Caco-2 (cell line): ENCODE measurements at regions not wholly inside any gene's neighbourhood (a gene's known extent, or its start where the extent isn't known, plus 50 kb on each side); places are given as distances from the start of the nearest gene placed in this dataset.

ENCODE experiments used
- BruUV-seq: library from RNA; stranded (reverse); fragments of 400-500 nt; replicated peaks from 2 replicates; lab custom pipeline; 2021; lab: Mats Ljungman, UMichigan
- CTCF ChIA-PET: fragments of 300-600 bp; sonication (Branson Sonifier 250); formaldehyde crosslinking; loops from one replicate; lab custom pipeline; 2022; ENCODE audit warnings: antibody characterized with exemption; lab: Charles Lee
- POLR2A ChIA-PET: fragments of 300-600 bp; sonication (Branson Sonifier 250); formaldehyde crosslinking; loops from one replicate; lab custom pipeline; 2022; ENCODE audit warnings: antibody characterized with exemption; lab: Charles Lee
- DNase-seq, 2 experiments: peaks; one replicate each; pipeline versions ENCODE4 v3.0.0 to v3.0.0-alpha.2; 2020 to 2022
- H3K27me3 ChIP-seq: replicated peaks from 2 replicates; pipeline ENCODE4 v1.6.0; 2011; ENCODE audit warnings: low read length; ENCODE audit not compliant: control insufficient read depth, insufficient read depth
- H3K36me3 ChIP-seq: 2 replicates; pipeline ENCODE4 v1.5.1; 2011; ENCODE audit warnings: low read length; ENCODE audit not compliant: control insufficient read depth, insufficient read depth
- H3K4me1 ChIP-seq: fragments of 250-450 bp; sonication (Bioruptor Pico); 2 replicates; pipeline ENCODE4 v1.5.1; 2020; ENCODE audit warnings: mild to moderate bottlenecking
- H3K4me3 ChIP-seq: 2 replicates; pipeline ENCODE4 v1.5.1; 2011; ENCODE audit warnings: low read depth, mild to moderate bottlenecking, control low read depth, low read length
- H3K9me3 ChIP-seq: fragments of 250-450 bp; sonication (Bioruptor Pico); 2 replicates; pipeline ENCODE4 v1.5.1; 2020; ENCODE audit warnings: mild to moderate bottlenecking, moderate library complexity
- H3K27ac Mint-ChIP-seq: one replicate; pipeline ENCODE4 v1.8.0; 2022; ENCODE audit warnings: mixed read lengths; ENCODE audit not compliant: unreplicated experiment
- H3K27me3 Mint-ChIP-seq: one replicate; pipeline ENCODE4 v1.8.0; 2022; ENCODE audit warnings: mixed read lengths; ENCODE audit not compliant: insufficient read depth, unreplicated experiment
- H3K36me3 Mint-ChIP-seq: one replicate; pipeline ENCODE4 v1.8.0; 2022; ENCODE audit warnings: mild to moderate bottlenecking, mixed read lengths; ENCODE audit not compliant: insufficient read depth, unreplicated experiment
- H3K4me1 Mint-ChIP-seq: one replicate; pipeline ENCODE4 v1.8.0; 2022; ENCODE audit warnings: low read depth, mixed read lengths; ENCODE audit not compliant: unreplicated experiment
- H3K4me3 Mint-ChIP-seq: one replicate; pipeline ENCODE4 v1.8.0; 2022; ENCODE audit warnings: mild to moderate bottlenecking, moderate library complexity, mixed read lengths; ENCODE audit not compliant: unreplicated experiment
- H3K9me3 Mint-ChIP-seq: one replicate; pipeline ENCODE4 v1.8.0; 2022; ENCODE audit warnings: mixed read lengths; ENCODE audit not compliant: unreplicated experiment
- intact Hi-C: fragments of 100-400 bp; cut with micrococcal nuclease; formaldehyde crosslinking; loops from one replicate; pipeline ENCODE4 v1.10.0; 2022; ENCODE audit not compliant: unreplicated experiment
- TF ChIP-seq, protein P1 (sequence below), 2 experiments: fragments of 200-600 bp in 1 of 2; IDR thresholded peaks; 1 replicate in 1 of 2; 2 replicates in 1 of 2; pipeline versions ENCODE4 v1.5.1 to v1.8.0; 2011 to 2022; ENCODE audit warnings: antibody characterized with exemption in 1 of 2, control low read depth in 1 of 2, inconsistent platforms in 1 of 2, low read depth in 1 of 2, low read length in 1 of 2, mild to moderate bottlenecking in 1 of 2, moderate library complexity in 1 of 2; ENCODE audit not compliant: insufficient read depth in 1 of 2, severe bottlenecking in 1 of 2, unreplicated experiment in 1 of 2

DNA sequence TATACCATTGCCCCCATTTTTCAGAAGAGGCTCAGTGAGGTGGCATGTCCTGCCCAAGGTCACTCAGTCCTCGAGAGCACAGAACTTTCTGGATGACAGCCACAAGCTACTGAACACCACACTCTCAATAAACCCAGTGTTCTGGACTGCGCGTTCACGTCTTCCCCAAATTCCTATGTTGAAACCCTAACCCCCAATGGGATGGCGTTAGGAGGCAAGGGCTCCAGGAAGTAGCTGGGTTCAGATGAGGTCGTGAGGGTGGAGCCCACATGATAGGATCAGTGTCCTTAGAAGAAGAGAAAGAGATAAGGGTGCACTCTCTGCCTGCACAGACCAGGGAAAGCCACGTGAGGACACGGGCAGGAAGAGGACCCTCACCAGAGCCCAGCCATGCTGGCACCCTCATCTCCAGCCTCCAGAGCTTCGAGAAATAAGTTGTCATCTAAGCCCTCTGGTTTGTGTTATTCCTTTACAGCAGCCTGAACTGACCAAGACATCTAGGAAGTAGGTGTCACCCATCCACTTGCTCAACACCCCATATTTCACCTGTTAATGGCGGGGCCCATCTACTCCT lies 324.0 kb downstream of the UACA start:
- POLR2A ChIA-PET: no interaction called here
- no peak for DNase-seq
- BruUV-seq: no TSS peak
- no peaks in the 10 kb centered on the region for H3K9me3 ChIP-seq
- peaks cover 45% of the 10 kb centered on the region for H3K4me1 ChIP-seq
- Mint-ChIP-seq H3K4me1 (peaks cover 29% of the 10 kb centered on the region), H3K9me3 (no peaks in the 10 kb centered on the region), H3K27ac (no peak overlapping the region), H3K4me3 (no peak overlapping the region), H3K27me3 (no peaks in the 10 kb centered on the region), H3K36me3 (no peaks in the 10 kb centered on the region)
- intact Hi-C loops: no loop called here
- TF ChIP-seq, protein P1, sequence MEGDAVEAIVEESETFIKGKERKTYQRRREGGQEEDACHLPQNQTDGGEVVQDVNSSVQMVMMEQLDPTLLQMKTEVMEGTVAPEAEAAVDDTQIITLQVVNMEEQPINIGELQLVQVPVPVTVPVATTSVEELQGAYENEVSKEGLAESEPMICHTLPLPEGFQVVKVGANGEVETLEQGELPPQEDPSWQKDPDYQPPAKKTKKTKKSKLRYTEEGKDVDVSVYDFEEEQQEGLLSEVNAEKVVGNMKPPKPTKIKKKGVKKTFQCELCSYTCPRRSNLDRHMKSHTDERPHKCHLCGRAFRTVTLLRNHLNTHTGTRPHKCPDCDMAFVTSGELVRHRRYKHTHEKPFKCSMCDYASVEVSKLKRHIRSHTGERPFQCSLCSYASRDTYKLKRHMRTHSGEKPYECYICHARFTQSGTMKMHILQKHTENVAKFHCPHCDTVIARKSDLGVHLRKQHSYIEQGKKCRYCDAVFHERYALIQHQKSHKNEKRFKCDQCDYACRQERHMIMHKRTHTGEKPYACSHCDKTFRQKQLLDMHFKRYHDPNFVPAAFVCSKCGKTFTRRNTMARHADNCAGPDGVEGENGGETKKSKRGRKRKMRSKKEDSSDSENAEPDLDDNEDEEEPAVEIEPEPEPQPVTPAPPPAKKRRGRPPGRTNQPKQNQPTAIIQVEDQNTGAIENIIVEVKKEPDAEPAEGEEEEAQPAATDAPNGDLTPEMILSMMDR (IDR thresholded peaks at IDR 0.05; ENCODE audit: insufficient read depth in 1 of 2, low read depth in 1 of 2, low read length in 1 of 2, severe bottlenecking in 1 of 2, unreplicated experiment in 1 of 2): no peak
- H3K27me3 ChIP-seq: no peaks in the 10 kb centered on the region
- no peak overlapping the region for H3K4me3 ChIP-seq
- H3K36me3 ChIP-seq: no peaks in the 10 kb centered on the region
- CTCF ChIA-PET: interaction anchor here (1.0 kb wide), 1 partner anchor 28 kb away, joined by 3 read pairs; no protein-coding TSS in a partner anchor

DNA sequence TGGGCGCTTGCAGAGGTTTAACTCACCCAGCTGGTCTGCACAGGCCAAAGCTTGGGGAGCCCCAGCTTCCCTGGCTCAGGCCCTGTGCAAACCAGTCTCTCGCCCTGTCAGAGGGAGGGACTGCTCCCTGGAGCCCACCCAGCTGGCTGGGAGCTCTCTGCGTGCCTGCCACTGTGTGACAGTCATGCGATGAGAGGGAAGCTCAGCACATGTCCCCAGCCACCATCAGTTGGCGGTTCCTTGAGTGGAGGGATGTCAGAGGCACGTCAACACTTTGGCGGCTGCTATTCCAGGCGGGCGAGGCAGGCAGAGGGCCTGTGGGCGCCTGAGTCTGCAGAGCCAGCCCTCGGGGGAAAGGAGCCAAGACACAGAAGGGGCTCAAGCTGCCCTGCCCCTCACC lies 324.6 kb downstream of the UACA start:
- Mint-ChIP-seq H3K4me3 (no peak overlapping the region), H3K9me3 (no peaks in the 10 kb centered on the region)

GRCh38 chr15:70437882-70438451 lies 325.4 kb downstream of the UACA start:
- Mint-ChIP-seq H3K36me3 (no peaks in the 10 kb centered on the region), H3K4me3 (no peak overlapping the region), H3K9me3 (no peaks in the 10 kb centered on the region), H3K27ac (no peak overlapping the region), H3K4me1 (peaks cover 26% of the 10 kb centered on the region), H3K27me3 (no peaks in the 10 kb centered on the region)
- no peaks in the 10 kb centered on the region for H3K9me3 ChIP-seq
- no TSS peak for BruUV-seq
- H3K36me3 ChIP-seq: no peaks in the 10 kb centered on the region
- H3K4me1 ChIP-seq: peaks cover 48% of the 10 kb centered on the region
- POLR2A ChIA-PET: no interaction called here
- no peak overlapping the region for H3K4me3 ChIP-seq
- CTCF ChIA-PET: interaction anchor here (1.1 kb wide), 1 partner anchor 25 kb away, joined by 4 read pairs; no protein-coding TSS in a partner anchor
- TF ChIP-seq, protein P1 (IDR thresholded peaks at IDR 0.05; ENCODE audit: insufficient read depth in 1 of 2, low read depth in 1 of 2, low read length in 1 of 2, severe bottlenecking in 1 of 2, unreplicated experiment in 1 of 2): no peak
- H3K27me3 ChIP-seq: no peaks in the 10 kb centered on the region
- intact Hi-C loops: no loop called here
- DNase-seq: peak; percentile 59 to 69

More for the DNA sequence above, 324.6 kb downstream of the UACA start:
- Histone ChIP-seq H3K27me3 (no peaks in the 10 kb centered on the region), H3K36me3 (no peaks in the 10 kb centered on the region), H3K9me3 (no peaks in the 10 kb centered on the region), H3K4me1 (peaks cover 49% of the 10 kb centered on the region), H3K4me3 (no peak overlapping the region)
- Mint-ChIP-seq H3K27ac (no peak overlapping the region), H3K36me3 (no peaks in the 10 kb centered on the region), H3K27me3 (no peaks in the 10 kb centered on the region), H3K4me1 (peaks cover 29% of the 10 kb centered on the region)
- TF ChIP-seq, protein P1 (IDR thresholded peaks at IDR 0.05; ENCODE audit: insufficient read depth in 1 of 2, low read depth in 1 of 2, low read length in 1 of 2, severe bottlenecking in 1 of 2, unreplicated experiment in 1 of 2): no peak
- CTCF ChIA-PET: interaction anchor here (1.0 to 1.1 kb wide), 2 partner anchors 25 to 28 kb away, joined by 3 to 4 read pairs; no protein-coding TSS in a partner anchor
- POLR2A ChIA-PET: no interaction called here
- intact Hi-C loops: no loop called here
- no TSS peak for BruUV-seq
- no peak for DNase-seq
